Prostate gland (tissue), 2 donors: ENCODE measurements at regions not wholly inside any gene's neighbourhood (a gene's known extent, or its start where the extent isn't known, plus 50 kb on each side); places are given as distances from the start of the nearest gene placed in this dataset.

ENCODE experiments used
- POLR2A ChIP-seq: fragments of 450-650 bp; IDR thresholded peaks from one replicate; pipeline ENCODE4 v1.6.1; 2016; ENCODE audit warnings: antibody characterized with exemption, mild to moderate bottlenecking
- TF ChIP-seq, protein P1 (sequence below), 4 experiments: fragments of 200-600 bp in 2 of 4; fragments of 450-650 bp in 2 of 4; sonication (generic) in 2 of 4; IDR thresholded peaks; 1 replicate in 3 of 4; 2 replicates in 1 of 4; pipeline ENCODE4 v1.5.1; 2016 to 2019; ENCODE audit warnings: antibody characterized with exemption in 4 of 4, mild to moderate bottlenecking in 2 of 4, moderate library complexity in 2 of 4

DNA sequence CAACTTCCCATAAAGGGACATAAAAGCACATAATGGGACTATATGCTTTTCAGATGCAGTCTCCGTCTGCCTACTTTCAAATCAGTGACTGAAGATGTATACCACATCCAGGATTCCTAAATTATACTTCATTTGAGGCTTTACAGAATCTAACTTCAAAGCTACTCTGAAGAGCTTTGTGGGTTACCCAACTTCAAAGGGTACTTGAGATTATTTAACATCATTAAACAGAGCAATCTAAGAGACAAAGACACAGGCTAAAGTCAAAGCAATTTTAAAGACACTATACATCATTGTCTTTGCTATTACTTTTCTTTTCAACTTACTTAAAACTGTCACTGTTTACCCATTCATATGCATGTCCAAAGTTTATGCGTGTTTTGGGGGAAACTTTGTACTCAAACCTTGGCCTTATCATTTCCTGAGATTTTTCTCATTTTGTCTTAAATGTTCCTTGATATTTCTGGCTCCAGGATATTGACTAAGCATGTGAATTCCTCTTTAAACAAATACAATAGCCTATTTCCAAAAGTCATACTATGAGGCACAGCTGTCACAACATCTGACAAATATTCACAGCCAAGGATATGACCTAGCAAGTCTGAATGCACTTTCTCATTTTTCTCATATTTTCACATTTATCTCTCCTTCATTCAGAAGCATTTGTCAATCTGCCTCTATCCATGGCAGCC lies 1985.1 kb upstream of the PIK3C3 start:
- TF ChIP-seq, protein P1, sequence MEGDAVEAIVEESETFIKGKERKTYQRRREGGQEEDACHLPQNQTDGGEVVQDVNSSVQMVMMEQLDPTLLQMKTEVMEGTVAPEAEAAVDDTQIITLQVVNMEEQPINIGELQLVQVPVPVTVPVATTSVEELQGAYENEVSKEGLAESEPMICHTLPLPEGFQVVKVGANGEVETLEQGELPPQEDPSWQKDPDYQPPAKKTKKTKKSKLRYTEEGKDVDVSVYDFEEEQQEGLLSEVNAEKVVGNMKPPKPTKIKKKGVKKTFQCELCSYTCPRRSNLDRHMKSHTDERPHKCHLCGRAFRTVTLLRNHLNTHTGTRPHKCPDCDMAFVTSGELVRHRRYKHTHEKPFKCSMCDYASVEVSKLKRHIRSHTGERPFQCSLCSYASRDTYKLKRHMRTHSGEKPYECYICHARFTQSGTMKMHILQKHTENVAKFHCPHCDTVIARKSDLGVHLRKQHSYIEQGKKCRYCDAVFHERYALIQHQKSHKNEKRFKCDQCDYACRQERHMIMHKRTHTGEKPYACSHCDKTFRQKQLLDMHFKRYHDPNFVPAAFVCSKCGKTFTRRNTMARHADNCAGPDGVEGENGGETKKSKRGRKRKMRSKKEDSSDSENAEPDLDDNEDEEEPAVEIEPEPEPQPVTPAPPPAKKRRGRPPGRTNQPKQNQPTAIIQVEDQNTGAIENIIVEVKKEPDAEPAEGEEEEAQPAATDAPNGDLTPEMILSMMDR (IDR thresholded peaks at IDR 0.05): no peak
- no peak for TF ChIP-seq POLR2A
